GM23248 (cell line): ENCODE measurements at regions not wholly inside any gene's neighbourhood (a gene's known extent, or its start where the extent isn't known, plus 50 kb on each side); places are given as distances from the start of the nearest gene placed in this dataset.

ENCODE experiments used
- EZH2 ChIP-seq: fragments of 200-600 bp; sonication (generic); IDR thresholded peaks from 2 replicates; pipeline ENCODE4 v1.6.1; 2018; ENCODE audit warnings: antibody characterized with exemption, mild to moderate bottlenecking; ENCODE audit not compliant: insufficient read depth, poor library complexity, severe bottlenecking
- EZH2phosphoT487 ChIP-seq: fragments of 200-600 bp; sonication (generic); IDR thresholded peaks from 2 replicates; pipeline ENCODE4 v1.6.1; 2018; ENCODE audit warnings: antibody characterized with exemption, moderate library complexity, mild to moderate bottlenecking, low read depth; ENCODE audit not compliant: insufficient read depth

DNA sequence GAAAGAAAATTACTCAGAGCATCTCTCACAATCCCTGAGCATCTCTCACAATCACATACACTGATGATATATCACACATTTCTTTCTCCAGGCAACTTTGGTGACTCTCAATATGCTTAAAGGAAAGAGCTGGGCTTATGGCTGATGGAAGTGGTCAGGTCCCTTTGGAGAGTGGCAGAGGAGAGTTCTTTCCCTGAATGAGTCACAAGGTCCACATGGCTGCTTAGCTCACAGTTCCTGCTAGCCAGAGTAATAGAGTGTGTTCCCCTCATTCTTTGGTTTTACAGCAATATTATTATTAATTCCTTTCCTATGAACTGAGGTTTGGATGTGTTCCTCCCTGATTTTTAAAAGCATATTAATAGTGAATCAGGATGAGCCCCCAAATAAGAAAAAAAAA is 287.4 kb downstream of the C7orf25 start:
- no peak for TF ChIP-seq EZH2
- no peak for TF ChIP-seq EZH2phosphoT487
